GM21381 (cell line): ENCODE measurements at regions not wholly inside any gene's neighbourhood (a gene's known extent, or its start where the extent isn't known, plus 50 kb on each side); places are given as distances from the start of the nearest gene placed in this dataset.
"Not testable (repeated sequence)": the region's sequence is repeated elsewhere in the genome, so short reads cannot be mapped to it uniquely, and the experiment has no call there.

ENCODE experiments used
- ATAC-seq: cut with Tn5 transposase; IDR thresholded peaks from one replicate; pipeline ENCODE4 v1.9.1; 2021; ENCODE audit warnings: mild to moderate bottlenecking, moderate library complexity; ENCODE audit not compliant: unreplicated experiment

- ATAC-seq = not testable (repeated sequence)
Measured at GRCh38 chr21:6482616-6483015, 4038.8 kb upstream of the TPTE start.

GRCh38 chr21:6483645-6484044 is 4037.7 kb upstream of the TPTE start:
- not testable (repeated sequence) for ATAC-seq

GRCh38 chr21:6486821-6487220 is 4034.6 kb upstream of the TPTE start:
- ATAC-seq = not testable (repeated sequence)

- not testable (repeated sequence) for ATAC-seq
Measured at GRCh38 chr21:6492691-6493090, 4028.7 kb upstream of the TPTE start.

- not testable (repeated sequence) for ATAC-seq
Measured at GRCh38 chr21:6493957-6494356, 4027.4 kb upstream of the TPTE start.

- not testable (repeated sequence) for ATAC-seq
Measured at GRCh38 chr21:6496356-6496755, 4025.0 kb upstream of the TPTE start.

GRCh38 chr21:6498716-6499115 is 4022.7 kb upstream of the TPTE start:
- ATAC-seq = peak; percentile 38

- peak; percentile 57 for ATAC-seq
Measured at GRCh38 chr21:6499128-6499826, 4022.1 kb upstream of the TPTE start.

GRCh38 chr21:6499866-6500265 is 4021.5 kb upstream of the TPTE start:
- not testable (repeated sequence) for ATAC-seq

- ATAC-seq = not testable (repeated sequence)
Measured at GRCh38 chr21:6500681-6501080, 4020.7 kb upstream of the TPTE start.

- ATAC-seq = not testable (repeated sequence)
Measured at GRCh38 chr21:6506167-6506894, 4015.1 kb upstream of the TPTE start.

- ATAC-seq = not testable (repeated sequence)
Measured at GRCh38 chr21:6507632-6508031, 4013.8 kb upstream of the TPTE start.

GRCh38 chr21:6521777-6522176 is 3999.6 kb upstream of the TPTE start:
- not testable (repeated sequence) for ATAC-seq

GRCh38 chr21:6526213-6526612 is 3995.2 kb upstream of the TPTE start:
- not testable (repeated sequence) for ATAC-seq

- ATAC-seq = not testable (repeated sequence)
Measured at GRCh38 chr21:6530655-6531054, 3990.7 kb upstream of the TPTE start.

- not testable (repeated sequence) for ATAC-seq
Measured at GRCh38 chr21:6533261-6533660, 3988.1 kb upstream of the TPTE start.

- not testable (repeated sequence) for ATAC-seq
Measured at GRCh38 chr21:6538320-6538719, 3983.1 kb upstream of the TPTE start.

- ATAC-seq = not testable (repeated sequence)
Measured at GRCh38 chr21:6539688-6540087, 3981.7 kb upstream of the TPTE start.

- ATAC-seq = not testable (repeated sequence)
Measured at GRCh38 chr21:6541036-6541435, 3980.3 kb upstream of the TPTE start.

GRCh38 chr21:6545288-6545687 is 3976.1 kb upstream of the TPTE start:
- not testable (repeated sequence) for ATAC-seq

GRCh38 chr21:6551045-6551444 is 3970.3 kb upstream of the TPTE start:
- not testable (repeated sequence) for ATAC-seq
